GM19395 (cell line): ENCODE measurements at regions not wholly inside any gene's neighbourhood (a gene's known extent, or its start where the extent isn't known, plus 50 kb on each side); places are given as distances from the start of the nearest gene placed in this dataset.
"Not testable (repeated sequence)": the region's sequence is repeated elsewhere in the genome, so short reads cannot be mapped to it uniquely, and the experiment has no call there.

Experiments used
- ATAC-seq: cut with Tn5 transposase; IDR thresholded peaks from one replicate; pipeline ENCODE4 v1.9.1; 2021; ENCODE audit warnings: mild to moderate bottlenecking, moderate library complexity; ENCODE audit not compliant: unreplicated experiment

GRCh38 chr10:117492504-117492903 lies 50.0 kb upstream of the EMX2 start:
- ATAC-seq = no peak

GRCh38 chr10:117488004-117488403 lies 54.5 kb upstream of the EMX2 start:
- no peak for ATAC-seq

- ATAC-seq = no peak
Observed at GRCh38 chr10:117486606-117487005, 55.9 kb upstream of the EMX2 start.

- no peak for ATAC-seq
Observed at GRCh38 chr10:117483056-117483590, 59.4 kb upstream of the EMX2 start.

GRCh38 chr10:117481011-117481410 lies 61.5 kb upstream of the EMX2 start:
- not testable (repeated sequence) for ATAC-seq

- ATAC-seq = no peak
Observed at GRCh38 chr10:117480097-117480496, 62.4 kb upstream of the EMX2 start.

- no peak for ATAC-seq
Observed at GRCh38 chr10:117477961-117478670, 64.4 kb upstream of the EMX2 start.

- no peak for ATAC-seq
Observed at GRCh38 chr10:117477211-117477947, 65.2 kb upstream of the EMX2 start.

- ATAC-seq = no peak
Observed at GRCh38 chr10:117476716-117477115, 65.8 kb upstream of the EMX2 start.

- ATAC-seq = no peak
Observed at GRCh38 chr10:117476281-117476680, 66.3 kb upstream of the EMX2 start.

GRCh38 chr10:117472872-117473271 lies 69.7 kb upstream of the EMX2 start:
- peak; percentile 85 for ATAC-seq

- no peak for ATAC-seq
Observed at GRCh38 chr10:117471344-117471874, 71.1 kb upstream of the EMX2 start.

GRCh38 chr10:117470733-117471132 lies 71.8 kb upstream of the EMX2 start:
- ATAC-seq = no peak

- ATAC-seq = no peak
Observed at GRCh38 chr10:117468665-117469064, 73.9 kb upstream of the EMX2 start.

GRCh38 chr10:117464176-117464575 lies 78.4 kb upstream of the EMX2 start:
- ATAC-seq = no peak

GRCh38 chr10:117463545-117463920 lies 79.0 kb upstream of the EMX2 start:
- no peak for ATAC-seq

GRCh38 chr10:117462816-117463544 lies 79.6 kb upstream of the EMX2 start:
- no peak for ATAC-seq

- ATAC-seq = no peak
Observed at GRCh38 chr10:117462424-117462792, 80.1 kb upstream of the EMX2 start.

- ATAC-seq = no peak
Observed at GRCh38 chr10:117461766-117462423, 80.7 kb upstream of the EMX2 start.

- no peak for ATAC-seq
Observed at GRCh38 chr10:117460846-117461765, 81.4 kb upstream of the EMX2 start.
